CD4-positive, alpha-beta T cell treated with Interferon alpha-2 for 1 hour (primary cell): ENCODE measurements at regions not wholly inside any gene's neighbourhood (a gene's known extent, or its start where the extent isn't known, plus 50 kb on each side); places are given as distances from the start of the nearest gene placed in this dataset.
"Not testable (repeated sequence)": the region's sequence is repeated elsewhere in the genome, so short reads cannot be mapped to it uniquely, and the experiment has no call there.

Experiments
- DNase-seq, 2 donors: peaks; one replicate each; pipeline ENCODE4 v3.0.0-alpha.2; 2020 to 2022

DNA sequence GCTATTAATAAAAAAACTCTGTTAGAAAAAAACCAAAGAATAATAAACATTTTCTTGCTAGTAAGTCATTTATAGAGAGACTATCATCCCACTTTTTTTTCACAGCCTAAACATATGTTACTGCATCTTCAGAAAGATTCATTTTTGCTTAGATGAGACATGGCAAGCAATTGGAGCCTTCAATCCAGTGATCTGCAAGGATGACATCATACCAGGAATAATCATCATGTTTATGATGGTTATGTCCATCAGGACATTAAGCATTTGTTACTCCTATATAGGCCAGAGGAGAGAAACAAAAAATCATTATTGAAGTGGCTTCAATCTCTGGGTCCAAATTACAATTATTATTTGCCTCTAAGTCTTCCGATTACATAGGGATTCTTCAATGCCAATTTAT, 626.3 kb upstream of the CCNG1 start:
- no peak for DNase-seq

- DNase-seq, result no peak
Observed at GRCh38 chr5:162816816-162817215, 620.6 kb upstream of the CCNG1 start.

GRCh38 chr5:162817364-162817763, 620.0 kb upstream of the CCNG1 start:
- DNase-seq, result no peak

GRCh38 chr5:162821664-162822063, 615.7 kb upstream of the CCNG1 start:
- DNase-seq, result not testable (repeated sequence)

GRCh38 chr5:162824360-162824759, 613.0 kb upstream of the CCNG1 start:
- DNase-seq, result no peak

DNA sequence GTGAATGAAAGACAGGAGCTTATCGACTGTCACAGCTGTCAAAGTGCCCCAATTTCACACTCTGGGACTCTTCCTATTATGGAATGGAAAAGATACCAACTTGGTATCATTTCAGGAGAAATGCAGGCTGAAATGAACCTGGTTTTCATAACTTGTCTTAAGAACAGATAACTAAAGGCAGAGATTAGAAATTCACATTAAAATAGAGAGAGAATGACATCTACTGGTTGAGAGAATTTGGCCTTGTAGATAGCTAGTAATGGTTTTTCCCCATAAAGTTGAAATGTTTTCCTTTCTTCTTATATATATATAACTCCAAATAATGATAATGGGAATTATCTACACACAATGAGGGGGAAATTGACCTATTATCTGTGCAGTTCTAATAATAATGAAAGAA, 600.2 kb upstream of the CCNG1 start:
- DNase-seq, result no peak

GRCh38 chr5:162842727-162843126, 594.7 kb upstream of the CCNG1 start:
- no peak for DNase-seq

- no peak for DNase-seq
Observed at GRCh38 chr5:162852134-162852533, 585.3 kb upstream of the CCNG1 start.

DNA sequence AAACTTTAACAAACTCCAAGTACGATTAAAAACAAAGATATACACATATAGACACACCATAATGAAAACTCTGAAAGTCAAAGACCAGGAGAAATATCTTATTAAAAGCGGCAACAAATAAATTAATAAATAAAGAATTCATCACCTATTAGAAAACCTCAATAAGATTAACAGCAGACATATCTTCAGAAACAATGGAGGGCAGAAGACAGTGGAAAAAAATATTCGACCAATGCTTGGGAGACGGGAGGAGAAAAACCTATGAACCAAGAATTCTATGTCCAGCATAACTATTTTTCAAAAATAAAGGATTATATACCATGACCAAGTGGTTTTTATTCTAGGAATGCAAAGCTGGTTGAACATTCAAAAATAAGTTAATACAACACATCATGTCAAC, 578.6 kb upstream of the CCNG1 start:
- DNase-seq, result no peak

- DNase-seq, result no peak
Observed at GRCh38 chr5:162870966-162871365, 566.4 kb upstream of the CCNG1 start.

GRCh38 chr5:162882629-162883028, 554.8 kb upstream of the CCNG1 start:
- DNase-seq, result no peak

- DNase-seq, result no peak
Observed at GRCh38 chr5:162886717-162887116, 550.7 kb upstream of the CCNG1 start.

- no peak for DNase-seq
Observed at GRCh38 chr5:162888268-162888667, 549.1 kb upstream of the CCNG1 start.

GRCh38 chr5:162911873-162912272, 525.5 kb upstream of the CCNG1 start:
- DNase-seq, result no peak

- DNase-seq, result no peak
Observed at GRCh38 chr5:162916368-162916767, 521.0 kb upstream of the CCNG1 start.

DNA sequence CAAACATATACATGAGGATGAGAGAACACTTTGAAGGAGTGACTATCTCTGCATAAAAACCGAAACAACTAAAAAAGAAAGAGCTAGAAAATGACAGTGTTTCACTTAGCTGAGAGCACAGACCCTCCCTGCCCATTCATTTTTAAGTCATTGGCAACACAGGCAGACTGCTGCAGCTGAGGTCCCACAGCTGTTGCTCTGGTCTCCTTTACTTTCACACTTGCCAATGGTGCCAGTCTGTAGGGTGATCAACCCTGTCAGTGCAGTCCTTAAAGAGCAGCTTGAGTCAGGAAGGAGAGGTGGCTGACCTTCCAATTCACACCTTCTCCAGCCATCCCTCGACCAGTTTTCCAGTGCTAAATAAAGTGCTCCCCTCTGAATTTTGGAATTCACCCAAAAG, 508.3 kb upstream of the CCNG1 start:
- DNase-seq, result no peak

GRCh38 chr5:162931501-162931900, 505.9 kb upstream of the CCNG1 start:
- DNase-seq, result no peak

GRCh38 chr5:162939991-162940390, 497.4 kb upstream of the CCNG1 start:
- DNase-seq, result no peak

GRCh38 chr5:162948677-162949076, 488.7 kb upstream of the CCNG1 start:
- DNase-seq, result no peak

DNA sequence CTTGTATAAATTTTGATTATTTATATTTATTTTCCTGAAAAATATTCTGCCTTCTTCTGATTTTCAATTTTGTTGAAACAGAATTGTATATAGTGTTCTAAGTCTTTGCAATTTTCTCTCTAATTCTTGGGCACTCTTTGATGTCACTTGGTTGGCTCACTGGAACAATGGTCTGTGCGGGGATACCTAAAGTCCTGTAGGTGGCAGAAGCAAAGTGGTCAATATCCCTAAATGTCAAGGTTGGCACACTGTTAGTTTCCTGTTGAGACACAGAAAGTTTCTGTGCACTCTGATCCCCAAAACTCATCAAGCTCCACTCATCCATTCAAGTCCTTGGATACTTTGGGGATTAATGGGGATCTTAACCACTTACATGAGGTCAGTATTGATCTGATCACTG, 480.8 kb upstream of the CCNG1 start:
- no peak for DNase-seq

DNA sequence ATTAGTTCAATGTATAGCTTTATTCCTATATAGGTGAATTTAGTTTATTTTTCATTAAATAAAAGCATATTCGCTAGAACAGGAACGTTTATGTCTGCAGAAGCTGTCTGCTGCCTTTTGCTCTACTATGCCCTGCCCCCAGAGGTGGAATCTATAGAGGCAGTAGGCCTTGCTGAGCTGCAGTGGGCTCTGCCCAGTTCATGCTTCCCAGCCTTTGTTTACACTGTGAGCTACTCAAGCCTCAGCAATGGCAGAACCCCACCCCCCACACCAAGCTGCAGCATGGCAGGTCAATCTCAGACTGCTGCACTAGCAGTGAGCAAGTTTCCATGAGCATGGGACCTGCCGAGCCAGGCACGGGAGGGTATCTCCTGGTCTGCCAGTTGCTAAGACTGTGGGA, 473.3 kb upstream of the CCNG1 start:
- not testable (repeated sequence) for DNase-seq

- DNase-seq, result no peak
Observed at GRCh38 chr5:162990063-162990462, 447.3 kb upstream of the CCNG1 start.

DNA sequence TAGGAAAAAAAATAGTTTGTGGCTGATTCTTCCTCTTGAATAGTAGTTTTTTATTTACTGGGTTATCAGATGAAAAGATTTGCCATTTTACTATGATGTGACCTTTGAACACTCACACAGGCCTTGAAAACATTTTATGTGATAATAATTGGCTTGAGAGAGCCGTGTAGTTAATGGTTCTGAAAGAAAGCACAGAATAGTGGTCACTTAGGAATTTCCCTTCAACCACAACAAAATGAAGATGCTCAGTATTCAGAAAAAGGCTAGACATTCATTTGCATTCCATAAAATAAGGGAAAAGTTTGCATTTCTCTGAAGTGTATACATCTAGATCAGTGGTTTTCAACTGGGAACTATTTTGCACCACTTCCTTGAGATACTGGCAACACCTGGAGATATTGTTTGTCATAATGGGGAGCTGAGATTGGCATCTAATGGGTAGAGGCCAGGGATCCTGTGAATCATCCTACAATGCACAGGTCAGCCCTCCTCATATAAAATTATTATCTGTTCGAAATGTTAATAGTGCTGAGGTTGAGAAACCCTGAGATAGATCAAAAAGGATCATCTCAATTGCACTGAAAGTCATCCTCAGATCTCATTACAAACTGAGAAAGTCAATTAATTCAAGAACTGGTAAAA, 446.4 kb upstream of the CCNG1 start:
- no peak for DNase-seq

DNA sequence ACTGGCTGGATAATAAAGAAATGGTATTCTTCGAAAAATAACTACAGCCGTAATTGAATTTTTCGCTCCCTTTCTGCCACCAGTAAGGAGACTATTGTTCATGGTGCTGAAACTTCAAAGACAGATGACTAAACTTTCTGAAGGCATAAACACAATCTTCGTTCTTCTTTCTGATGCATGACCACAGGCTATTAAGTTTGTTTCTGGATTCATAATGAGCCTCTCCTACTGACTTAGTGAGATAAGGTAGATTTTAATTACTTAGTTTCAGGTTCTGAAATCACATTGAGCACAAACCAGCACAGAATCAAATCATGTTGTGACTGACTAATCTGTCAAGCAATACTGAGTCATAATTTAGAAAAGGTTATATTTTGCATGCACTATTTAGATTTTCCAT, 441.8 kb upstream of the CCNG1 start:
- no peak for DNase-seq

DNA sequence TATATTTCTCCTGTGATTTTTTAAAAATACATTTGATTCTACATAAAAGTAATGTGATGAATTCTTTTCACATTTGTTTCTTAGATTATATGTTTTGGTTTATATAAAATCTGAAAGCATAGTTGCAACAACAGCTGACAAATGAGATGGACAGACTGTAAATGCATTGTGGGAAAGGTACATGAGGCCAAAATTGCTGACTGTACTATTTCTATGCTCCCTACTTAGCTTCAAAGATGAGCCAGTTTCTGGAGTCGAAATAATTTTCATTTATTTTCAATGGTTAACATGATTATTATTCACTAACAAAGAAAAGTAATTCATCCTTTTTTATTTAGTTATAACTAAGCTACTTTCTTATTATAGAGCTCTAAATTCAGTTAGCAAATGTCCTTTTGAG, 441.3 kb upstream of the CCNG1 start:
- no peak for DNase-seq

GRCh38 chr5:163005949-163006348, 431.4 kb upstream of the CCNG1 start:
- no peak for DNase-seq
